ENCODE measurements at regions not wholly inside any gene's neighbourhood (a gene's known extent, or its start where the extent isn't known, plus 50 kb on each side); places are given as distances from the start of the nearest gene placed in this dataset.

- DNase-seq = no peak
- intact Hi-C loops (cut with micrococcal nuclease) = no loop called here
- Mint-ChIP-seq H3K36me3 (ENCODE audit: low read depth) (no peaks in the 10 kb centered on the region), H3K27me3 (ENCODE audit: low read depth) (peaks cover 2% of the 10 kb centered on the region), H3K4me1 (ENCODE audit: low read depth) (no peaks in the 10 kb centered on the region), H3K27ac (no peak overlapping the region), H3K9me3 (no peaks in the 10 kb centered on the region), H3K4me3 (no peak overlapping the region)
- CTCF ChIA-PET = no interaction called here
These were observed 120.4 kb downstream of the SIPA1L2 start for GRCh38 chr1:232509570-232509969.

GRCh38 chr1:232508130-232508701 is 121.7 kb downstream of the SIPA1L2 start:
- H3K27me3 Mint-ChIP-seq (ENCODE audit: low read depth) = peaks cover 2% of the 10 kb centered on the region
- CTCF ChIA-PET = no interaction called here
- no peak overlapping the region for H3K27ac Mint-ChIP-seq
- no peak overlapping the region for H3K4me3 Mint-ChIP-seq
- no peaks in the 10 kb centered on the region for H3K4me1 Mint-ChIP-seq (ENCODE audit: low read depth)
- H3K36me3 Mint-ChIP-seq (ENCODE audit: low read depth) = no peaks in the 10 kb centered on the region
- intact Hi-C loops (cut with micrococcal nuclease) = no loop called here
- H3K9me3 Mint-ChIP-seq = no peaks in the 10 kb centered on the region
- no peak for DNase-seq

GRCh38 chr1:232507571-232507970 is 122.4 kb downstream of the SIPA1L2 start:
- CTCF ChIA-PET = no interaction called here
- no peaks in the 10 kb centered on the region for H3K4me1 Mint-ChIP-seq (ENCODE audit: low read depth)
- no peak overlapping the region for H3K27ac Mint-ChIP-seq
- no peaks in the 10 kb centered on the region for H3K9me3 Mint-ChIP-seq
- no peak overlapping the region for H3K4me3 Mint-ChIP-seq
- intact Hi-C loops (cut with micrococcal nuclease) = no loop called here
- no peak for DNase-seq
- peaks cover 2% of the 10 kb centered on the region for H3K27me3 Mint-ChIP-seq (ENCODE audit: low read depth)
- H3K36me3 Mint-ChIP-seq (ENCODE audit: low read depth) = no peaks in the 10 kb centered on the region

GRCh38 chr1:232505884-232506283 is 124.0 kb downstream of the SIPA1L2 start:
- H3K27me3 Mint-ChIP-seq (ENCODE audit: low read depth) = no peaks in the 10 kb centered on the region
- no peaks in the 10 kb centered on the region for H3K9me3 Mint-ChIP-seq
- no peaks in the 10 kb centered on the region for H3K4me1 Mint-ChIP-seq (ENCODE audit: low read depth)
- H3K4me3 Mint-ChIP-seq = no peak overlapping the region
- no peak for DNase-seq
- H3K27ac Mint-ChIP-seq = no peak overlapping the region
- CTCF ChIA-PET = no interaction called here
- H3K36me3 Mint-ChIP-seq (ENCODE audit: low read depth) = no peaks in the 10 kb centered on the region
- intact Hi-C loops (cut with micrococcal nuclease) = no loop called here

GRCh38 chr1:232504651-232505050 is 125.3 kb downstream of the SIPA1L2 start:
- intact Hi-C loops (cut with micrococcal nuclease) = no loop called here
- H3K27ac Mint-ChIP-seq = no peak overlapping the region
- H3K9me3 Mint-ChIP-seq = no peaks in the 10 kb centered on the region
- H3K27me3 Mint-ChIP-seq (ENCODE audit: low read depth) = no peaks in the 10 kb centered on the region
- CTCF ChIA-PET = no interaction called here
- DNase-seq = no peak
- no peaks in the 10 kb centered on the region for H3K36me3 Mint-ChIP-seq (ENCODE audit: low read depth)
- no peak overlapping the region for H3K4me3 Mint-ChIP-seq
- H3K4me1 Mint-ChIP-seq (ENCODE audit: low read depth) = no peaks in the 10 kb centered on the region

- intact Hi-C loops (cut with micrococcal nuclease) = no loop called here
- CTCF ChIA-PET = no interaction called here
- no peak overlapping the region for H3K27ac Mint-ChIP-seq
These were observed 126.4 kb downstream of the SIPA1L2 start for GRCh38 chr1:232503497-232503896.

GRCh38 chr1:232501854-232502253 is 128.1 kb downstream of the SIPA1L2 start:
- CTCF ChIA-PET = no interaction called here
- intact Hi-C loops (cut with micrococcal nuclease) = no loop called here
- Mint-ChIP-seq H3K27me3 (ENCODE audit: low read depth) (no peaks in the 10 kb centered on the region), H3K4me3 (no peak overlapping the region), H3K4me1 (ENCODE audit: low read depth) (no peaks in the 10 kb centered on the region), H3K36me3 (ENCODE audit: low read depth) (no peaks in the 10 kb centered on the region), H3K9me3 (no peaks in the 10 kb centered on the region), H3K27ac (no peak overlapping the region)
- DNase-seq = no peak

More at GRCh38 chr1:232503497-232503896, 126.4 kb downstream of the SIPA1L2 start:
- no peaks in the 10 kb centered on the region for H3K9me3 Mint-ChIP-seq
- no peaks in the 10 kb centered on the region for H3K4me1 Mint-ChIP-seq (ENCODE audit: low read depth)
- H3K4me3 Mint-ChIP-seq = no peak overlapping the region
- no peak for DNase-seq
- H3K27me3 Mint-ChIP-seq (ENCODE audit: low read depth) = no peaks in the 10 kb centered on the region
- H3K36me3 Mint-ChIP-seq (ENCODE audit: low read depth) = no peaks in the 10 kb centered on the region

- Mint-ChIP-seq H3K27me3 (ENCODE audit: low read depth) (no peaks in the 10 kb centered on the region), H3K4me3 (no peak overlapping the region), H3K36me3 (ENCODE audit: low read depth) (no peaks in the 10 kb centered on the region), H3K27ac (no peak overlapping the region), H3K4me1 (ENCODE audit: low read depth) (no peaks in the 10 kb centered on the region), H3K9me3 (no peaks in the 10 kb centered on the region)
- CTCF ChIA-PET = no interaction called here
- intact Hi-C loops (cut with micrococcal nuclease) = no loop called here
- no peak for DNase-seq
These were observed 130.7 kb downstream of the SIPA1L2 start for GRCh38 chr1:232499188-232499587.

- intact Hi-C loops (cut with micrococcal nuclease) = no loop called here
- no peaks in the 10 kb centered on the region for H3K27me3 Mint-ChIP-seq (ENCODE audit: low read depth)
- no peaks in the 10 kb centered on the region for H3K9me3 Mint-ChIP-seq
- no peaks in the 10 kb centered on the region for H3K4me1 Mint-ChIP-seq (ENCODE audit: low read depth)
- no peak for DNase-seq
- no peak overlapping the region for H3K4me3 Mint-ChIP-seq
- no peak overlapping the region for H3K27ac Mint-ChIP-seq
- no peaks in the 10 kb centered on the region for H3K36me3 Mint-ChIP-seq (ENCODE audit: low read depth)
- CTCF ChIA-PET = no interaction called here
These were observed 136.1 kb downstream of the SIPA1L2 start for GRCh38 chr1:232493869-232494268.

- Mint-ChIP-seq H3K36me3 (ENCODE audit: low read depth) (no peaks in the 10 kb centered on the region), H3K4me1 (ENCODE audit: low read depth) (no peaks in the 10 kb centered on the region), H3K27ac (no peak overlapping the region), H3K9me3 (no peaks in the 10 kb centered on the region), H3K27me3 (ENCODE audit: low read depth) (no peaks in the 10 kb centered on the region), H3K4me3 (no peak overlapping the region)
- CTCF ChIA-PET = no interaction called here
- intact Hi-C loops (cut with micrococcal nuclease) = no loop called here
- DNase-seq = no peak
These were observed 140.7 kb downstream of the SIPA1L2 start for GRCh38 chr1:232489256-232489655.

GRCh38 chr1:232487236-232487635 is 142.7 kb downstream of the SIPA1L2 start:
- Mint-ChIP-seq H3K4me1 (ENCODE audit: low read depth) (no peaks in the 10 kb centered on the region), H3K27me3 (ENCODE audit: low read depth) (no peaks in the 10 kb centered on the region), H3K9me3 (no peaks in the 10 kb centered on the region), H3K4me3 (no peak overlapping the region), H3K27ac (no peak overlapping the region), H3K36me3 (ENCODE audit: low read depth) (no peaks in the 10 kb centered on the region)
- DNase-seq = no peak
- CTCF ChIA-PET = no interaction called here
- intact Hi-C loops (cut with micrococcal nuclease) = no loop called here

- Mint-ChIP-seq H3K4me3 (no peak overlapping the region), H3K9me3 (no peaks in the 10 kb centered on the region), H3K27ac (no peak overlapping the region), H3K4me1 (ENCODE audit: low read depth) (no peaks in the 10 kb centered on the region), H3K27me3 (ENCODE audit: low read depth) (no peaks in the 10 kb centered on the region), H3K36me3 (ENCODE audit: low read depth) (no peaks in the 10 kb centered on the region)
- intact Hi-C loops (cut with micrococcal nuclease) = no loop called here
- DNase-seq = no peak
- CTCF ChIA-PET = no interaction called here
These were observed 143.3 kb downstream of the SIPA1L2 start for GRCh38 chr1:232486454-232487207.

- CTCF ChIA-PET = no interaction called here
- intact Hi-C loops (cut with micrococcal nuclease) = no loop called here
- Mint-ChIP-seq H3K36me3 (ENCODE audit: low read depth) (no peaks in the 10 kb centered on the region), H3K27me3 (ENCODE audit: low read depth) (no peaks in the 10 kb centered on the region), H3K4me3 (no peak overlapping the region), H3K27ac (no peak overlapping the region), H3K9me3 (no peaks in the 10 kb centered on the region), H3K4me1 (ENCODE audit: low read depth) (no peaks in the 10 kb centered on the region)
- no peak for DNase-seq
These were observed 143.9 kb downstream of the SIPA1L2 start for GRCh38 chr1:232486006-232486405.

Data from activated naive CD4-positive, alpha-beta T cell treated with anti-CD3 and anti-CD28 coated beads for 36 hours (primary cell).